ENCODE measurements at regions not wholly inside any gene's neighbourhood (a gene's known extent, or its start where the extent isn't known, plus 50 kb on each side); places are given as distances from the start of the nearest gene placed in this dataset.
"Not testable (repeated sequence)": the region's sequence is repeated elsewhere in the genome, so short reads cannot be mapped to it uniquely, and the experiment has no call there.

DNA sequence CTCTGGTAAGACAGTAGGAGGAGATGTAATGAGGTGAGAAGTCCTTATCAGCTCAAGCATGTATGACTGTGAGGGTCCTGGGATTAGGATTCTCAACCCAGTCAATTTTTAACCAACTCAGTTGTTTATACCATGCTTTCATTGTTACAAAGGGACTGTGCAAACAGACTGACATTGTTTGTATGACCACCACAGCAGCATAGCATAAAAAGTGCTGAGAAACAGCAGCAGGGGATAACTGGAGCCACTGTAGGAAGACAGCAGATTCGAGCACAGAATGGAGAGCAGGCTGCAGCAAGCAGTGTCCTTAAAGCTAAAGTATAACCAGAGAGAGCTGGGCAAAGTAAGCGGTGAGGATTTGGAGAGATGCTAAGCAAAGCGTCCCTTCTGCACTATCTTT, 829.5 kb downstream of the REEP3 start:
- 39 to 47% methylated on average over 3 of the region's 3 CpGs for WGBS, 2 donors

DNA sequence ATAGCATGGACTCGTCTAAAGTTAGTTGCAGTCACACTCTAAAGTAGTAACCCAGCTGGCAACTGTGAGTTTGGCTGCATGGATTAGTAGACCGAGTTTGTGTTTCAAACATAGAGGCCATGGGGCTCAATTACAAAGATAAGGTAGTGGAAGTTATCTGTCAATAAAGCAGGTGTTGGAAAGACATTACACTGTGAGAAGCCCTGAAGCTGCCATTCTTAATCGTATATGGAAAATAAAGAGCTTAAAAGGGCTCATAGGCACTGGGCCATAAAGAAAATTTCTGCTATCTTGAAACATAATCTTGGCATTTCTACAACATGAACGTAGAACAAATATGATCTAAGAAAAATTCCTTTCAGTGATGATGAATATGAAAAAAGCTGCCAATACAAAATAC, 837.7 kb downstream of the REEP3 start:
- Histone ChIP-seq H3K27ac (no peak overlapping the region), H3K27me3 (no peaks in the 10 kb centered on the region), H3K4me1 (no peaks in the 10 kb centered on the region), H3K36me3 (replicated peaks in 1 of 2; ENCODE audit: insufficient read depth in 1 of 2, low read depth in 2 of 2) (no peaks in the 10 kb centered on the region), H3K9me3 (peaks cover 0 to 8% (median 0%) of the 10 kb centered on the region in 3 donors), H3K4me3 (no peak overlapping the region)
- ATAC-seq (no peak), DNase-seq (no peak)
- TF ChIP-seq, protein P1, sequence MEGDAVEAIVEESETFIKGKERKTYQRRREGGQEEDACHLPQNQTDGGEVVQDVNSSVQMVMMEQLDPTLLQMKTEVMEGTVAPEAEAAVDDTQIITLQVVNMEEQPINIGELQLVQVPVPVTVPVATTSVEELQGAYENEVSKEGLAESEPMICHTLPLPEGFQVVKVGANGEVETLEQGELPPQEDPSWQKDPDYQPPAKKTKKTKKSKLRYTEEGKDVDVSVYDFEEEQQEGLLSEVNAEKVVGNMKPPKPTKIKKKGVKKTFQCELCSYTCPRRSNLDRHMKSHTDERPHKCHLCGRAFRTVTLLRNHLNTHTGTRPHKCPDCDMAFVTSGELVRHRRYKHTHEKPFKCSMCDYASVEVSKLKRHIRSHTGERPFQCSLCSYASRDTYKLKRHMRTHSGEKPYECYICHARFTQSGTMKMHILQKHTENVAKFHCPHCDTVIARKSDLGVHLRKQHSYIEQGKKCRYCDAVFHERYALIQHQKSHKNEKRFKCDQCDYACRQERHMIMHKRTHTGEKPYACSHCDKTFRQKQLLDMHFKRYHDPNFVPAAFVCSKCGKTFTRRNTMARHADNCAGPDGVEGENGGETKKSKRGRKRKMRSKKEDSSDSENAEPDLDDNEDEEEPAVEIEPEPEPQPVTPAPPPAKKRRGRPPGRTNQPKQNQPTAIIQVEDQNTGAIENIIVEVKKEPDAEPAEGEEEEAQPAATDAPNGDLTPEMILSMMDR (IDR thresholded peaks at IDR 0.05) = no peak
- no peak for TF ChIP-seq POLR2A (IDR thresholded peaks at IDR 0.05)
- WGBS, 2 donors = 7 to 20% methylated on average over 4 of the region's 4 CpGs
- intact Hi-C loops (cut with DNase I) = no loop called here

More for the DNA sequence above, 829.5 kb downstream of the REEP3 start:
- no peaks in the 10 kb centered on the region for H3K27me3 ChIP-seq
- no peaks in the 10 kb centered on the region for H3K4me1 ChIP-seq
- ATAC-seq (no peak), DNase-seq (no peak)
- no peak overlapping the region for H3K27ac ChIP-seq
- no peaks in the 10 kb centered on the region for H3K36me3 ChIP-seq (replicated peaks in 1 of 2; ENCODE audit: insufficient read depth in 1 of 2, low read depth in 2 of 2)
- no peak overlapping the region for H3K4me3 ChIP-seq
- TF ChIP-seq, protein P1 (IDR thresholded peaks at IDR 0.05) = no peak
- TF ChIP-seq POLR2A (IDR thresholded peaks at IDR 0.05) = no peak
- no peaks in the 10 kb centered on the region for H3K9me3 ChIP-seq
- intact Hi-C loops (cut with DNase I) = no loop called here

DNA sequence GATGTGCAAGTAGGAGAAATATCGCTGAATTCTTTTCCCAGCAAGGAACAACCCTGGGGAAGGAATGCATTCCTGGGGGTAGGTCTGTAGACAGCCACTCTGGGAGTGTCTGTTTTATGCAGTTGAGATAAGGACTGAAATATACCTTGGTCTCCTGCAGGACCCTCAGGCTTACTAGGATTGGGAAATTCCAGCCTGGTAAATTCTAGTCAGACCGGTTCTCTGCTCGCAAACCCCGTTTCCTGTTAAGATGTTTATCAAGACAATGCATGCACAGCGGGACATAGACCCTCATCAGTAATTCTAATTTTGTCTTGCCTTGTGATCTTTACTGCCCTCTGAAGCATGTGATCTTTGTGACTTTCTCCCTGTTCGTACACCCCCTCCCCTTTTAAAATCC, 839.0 kb downstream of the REEP3 start:
- H3K4me3 ChIP-seq; ATAC-seq; H3K36me3 ChIP-seq (replicated peaks in 1 of 2; ENCODE audit: insufficient read depth in 1 of 2, low read depth in 2 of 2); H3K4me1 ChIP-seq; DNase-seq; H3K27ac ChIP-seq; H3K27me3 ChIP-seq; H3K9me3 ChIP-seq; intact Hi-C loops (cut with DNase I): not testable (repeated sequence)
- WGBS, 2 donors = 87 to 90% methylated on average over 6 of the region's 6 CpGs

DNA sequence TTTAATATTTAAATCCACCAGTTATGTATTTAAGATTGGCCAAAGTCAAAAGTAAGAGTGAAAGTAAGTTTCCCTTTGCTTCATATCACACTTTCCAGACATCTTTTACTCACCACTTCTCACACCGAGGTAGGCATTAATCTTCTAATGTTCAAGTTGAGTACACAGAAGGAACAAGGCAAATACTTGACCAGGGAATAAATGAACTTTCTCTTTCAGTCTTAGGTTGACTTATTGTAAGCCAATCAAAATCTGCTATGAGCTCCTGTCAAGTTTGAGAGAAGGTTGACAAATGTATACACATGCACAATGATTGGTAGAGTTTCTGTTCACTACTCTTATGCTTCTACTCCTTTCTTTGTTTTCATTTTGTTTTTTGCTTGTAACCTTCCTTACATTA, 842.5 kb downstream of the REEP3 start:
- no peaks in the 10 kb centered on the region for H3K36me3 ChIP-seq (replicated peaks in 1 of 2; ENCODE audit: insufficient read depth in 1 of 2, low read depth in 2 of 2)
- no peak for TF ChIP-seq POLR2A (IDR thresholded peaks at IDR 0.05)
- TF ChIP-seq, protein P1 (IDR thresholded peaks at IDR 0.05) = no peak
- ATAC-seq = no peak
- H3K27me3 ChIP-seq = no peaks in the 10 kb centered on the region
- intact Hi-C loops (cut with DNase I) = no loop called here
- H3K27ac ChIP-seq = no peak overlapping the region
- H3K4me1 ChIP-seq = no peaks in the 10 kb centered on the region
- WGBS, 2 donors = 10 to 24% methylated on average over 1 of the region's 1 CpG
- H3K9me3 ChIP-seq = peaks cover 0 to 8% (median 0%) of the 10 kb centered on the region in 3 donors
- no peak overlapping the region for H3K4me3 ChIP-seq
- DNase-seq = no peak

DNA sequence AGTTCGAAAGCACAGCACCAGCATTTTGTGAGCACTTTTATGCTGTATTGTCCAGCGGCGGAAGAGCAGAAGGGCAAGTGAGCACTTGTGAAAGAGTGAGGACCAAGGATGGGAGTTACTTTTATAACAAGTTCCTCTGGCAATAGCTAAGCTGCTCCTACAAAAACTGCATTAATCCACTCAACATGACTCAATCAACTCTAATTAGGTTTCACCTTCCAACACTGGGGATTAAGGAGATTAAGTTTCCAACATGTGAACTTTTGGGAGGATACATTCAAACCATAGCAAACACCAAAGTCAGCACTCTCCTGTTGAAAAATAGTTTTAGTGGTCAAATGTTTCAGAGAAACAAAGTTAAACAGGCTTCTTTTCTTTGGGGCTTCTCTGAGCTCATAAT, 844.5 kb downstream of the REEP3 start:
- no peaks in the 10 kb centered on the region for H3K27me3 ChIP-seq
- H3K36me3 ChIP-seq (replicated peaks in 1 of 2; ENCODE audit: insufficient read depth in 1 of 2, low read depth in 2 of 2) = no peaks in the 10 kb centered on the region
- H3K9me3 ChIP-seq = peaks cover 0 to 1% (median 0%) of the 10 kb centered on the region in 3 donors
- ATAC-seq (no peak), DNase-seq (no peak)
- H3K27ac ChIP-seq = no peak overlapping the region
- 90 to 96% methylated on average over 3 of the region's 3 CpGs for WGBS, 2 donors
- H3K4me3 ChIP-seq = no peak overlapping the region
- H3K4me1 ChIP-seq = peaks cover 10% of the 10 kb centered on the region
- intact Hi-C loops (cut with DNase I) = no loop called here
- no peak for TF ChIP-seq POLR2A (IDR thresholded peaks at IDR 0.05)
- TF ChIP-seq, protein P1 (IDR thresholded peaks at IDR 0.05) = no peak

Data from body of pancreas (tissue), 4 donors.